ENCODE measurements at regions not wholly inside any gene's neighbourhood (a gene's known extent, or its start where the extent isn't known, plus 50 kb on each side); places are given as distances from the start of the nearest gene placed in this dataset.

GRCh38 chr5:29462241-29462640 lies 1731.2 kb upstream of the CDH6 start:
- TF ChIP-seq CTCF (IDR thresholded peaks at IDR 0.05; ENCODE audit: control extremely low read depth in 1 of 3, insufficient read depth in 1 of 3, low read depth in 1 of 3, low read length in 3 of 3), result no peak
- TF ChIP-seq SP1 (IDR thresholded peaks at IDR 0.05; ENCODE audit: low read depth, low read length), result no peak
- TF ChIP-seq USF2 (IDR thresholded peaks at IDR 0.05; ENCODE audit: low read length), result no peak
- no peak for TF ChIP-seq PHF8 (conservative IDR thresholded peaks at IDR 0.05; ENCODE audit: low read depth, low read length)

All from H1 (cell line).